Thymus (tissue), 11 donors: ENCODE measurements at regions not wholly inside any gene's neighbourhood (a gene's known extent, or its start where the extent isn't known, plus 50 kb on each side); places are given as distances from the start of the nearest gene placed in this dataset.

ENCODE experiments used
- DNase-seq, 9 donors: peaks; one replicate each; pipeline ENCODE4 v3.0.0-alpha.2; 2013; ENCODE audit warnings: low spot score in 9 of 9, low read depth in 6 of 9, missing footprints in 1 of 9
- H3K27ac ChIP-seq, 2 donors: one replicate each; pipeline ENCODE4 v1.5.1; 2013; ENCODE audit warnings: control low read depth in 1 of 2, low read depth in 1 of 2, low read length in 1 of 2, mild to moderate bottlenecking in 1 of 2, moderate library complexity in 1 of 2
- H3K27me3 ChIP-seq, 2 donors: one replicate each; pipeline ENCODE4 v1.5.1; 2013; ENCODE audit warnings: low read length in 1 of 2; ENCODE audit not compliant: control insufficient read depth in 2 of 2, insufficient read depth in 1 of 2
- H3K36me3 ChIP-seq, 2 donors: one replicate each; pipeline ENCODE4 v1.5.1; 2013; ENCODE audit warnings: low read length in 1 of 2, mild to moderate bottlenecking in 1 of 2, moderate library complexity in 1 of 2; ENCODE audit not compliant: control insufficient read depth in 2 of 2, insufficient read depth in 2 of 2
- H3K4me1 ChIP-seq, 2 donors: one replicate each; pipeline ENCODE4 v1.5.1; 2013; ENCODE audit warnings: low read length in 2 of 2; ENCODE audit not compliant: control insufficient read depth in 2 of 2, insufficient read depth in 2 of 2
- H3K4me3 ChIP-seq, 2 donors: one replicate each; pipeline ENCODE4 v1.5.1; 2013; ENCODE audit warnings: low read length in 2 of 2, control low read depth in 1 of 2, mild to moderate bottlenecking in 1 of 2
- H3K9me3 ChIP-seq, 2 donors: one replicate each; pipeline ENCODE4 v1.5.1; 2013; ENCODE audit warnings: low read length in 1 of 2, mild to moderate bottlenecking in 1 of 2; ENCODE audit not compliant: control insufficient read depth in 2 of 2, insufficient read depth in 1 of 2
- WGBS: extraction: QIAGEN DNeasy Blood & Tissue Kit; methylation state at CpG from one replicate; pipeline ENCODE4 v1.1.7; 2013; 5-methylcytosine and 5-hydroxymethylcytosine counted together
- donor health status: healthy.

- WGBS = 75% methylated on average over 1 of the region's 1 CpG
- Histone ChIP-seq H3K9me3 (no peaks in the 10 kb centered on the region), H3K4me1 (no peaks in the 10 kb centered on the region), H3K36me3 (no peaks in the 10 kb centered on the region), H3K27ac (no peak overlapping the region), H3K27me3 (no peaks in the 10 kb centered on the region), H3K4me3 (no peak overlapping the region)
- DNase-seq = no peak
Measured at GRCh38 chr4:100130964-100131363, 59.3 kb downstream of the DDIT4L start.

DNA sequence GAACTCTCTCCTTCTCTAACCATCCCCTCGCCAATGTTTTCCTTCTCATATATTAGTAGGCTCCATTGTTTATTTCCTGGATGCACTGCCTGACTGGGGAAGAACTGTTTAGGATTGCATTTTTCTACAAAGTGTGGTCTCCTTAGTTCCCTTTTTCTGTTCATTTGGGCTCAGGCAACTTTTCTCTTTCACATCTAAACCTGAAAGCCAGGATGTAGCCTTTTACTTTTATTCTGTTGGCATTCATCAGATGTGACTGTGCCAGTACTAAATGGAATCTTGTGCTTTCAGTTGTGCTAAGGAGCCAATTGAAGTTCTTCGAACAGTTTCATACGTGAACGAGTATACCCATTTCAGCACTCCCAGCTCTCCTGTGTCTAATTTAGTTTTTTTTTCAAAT is 59.8 kb downstream of the DDIT4L start:
- no peaks in the 10 kb centered on the region for H3K4me1 ChIP-seq
- H3K36me3 ChIP-seq = no peaks in the 10 kb centered on the region
- no peaks in the 10 kb centered on the region for H3K9me3 ChIP-seq
- no peak overlapping the region for H3K4me3 ChIP-seq
- no peak for DNase-seq
- H3K27me3 ChIP-seq = no peaks in the 10 kb centered on the region
- 84% methylated on average over 4 of the region's 4 CpGs for WGBS
- H3K27ac ChIP-seq = no peak overlapping the region

- no peaks in the 10 kb centered on the region for H3K36me3 ChIP-seq
- 84% methylated on average over 4 of the region's 4 CpGs for WGBS
Measured at GRCh38 chr4:100129774-100130173, 60.5 kb downstream of the DDIT4L start.

GRCh38 chr4:100128338-100128737 is 61.9 kb downstream of the DDIT4L start:
- Histone ChIP-seq H3K4me1 (no peaks in the 10 kb centered on the region), H3K36me3 (no peaks in the 10 kb centered on the region), H3K9me3 (no peaks in the 10 kb centered on the region), H3K27ac (no peak overlapping the region), H3K4me3 (no peak overlapping the region), H3K27me3 (no peaks in the 10 kb centered on the region)
- DNase-seq = no peak
- WGBS = 96% methylated on average over 2 of the region's 2 CpGs

More at GRCh38 chr4:100129774-100130173, 60.5 kb downstream of the DDIT4L start:
- no peak overlapping the region for H3K4me3 ChIP-seq
- H3K9me3 ChIP-seq = no peaks in the 10 kb centered on the region
- DNase-seq = no peak
- H3K27me3 ChIP-seq = no peaks in the 10 kb centered on the region
- no peak overlapping the region for H3K27ac ChIP-seq
- no peaks in the 10 kb centered on the region for H3K4me1 ChIP-seq

DNA sequence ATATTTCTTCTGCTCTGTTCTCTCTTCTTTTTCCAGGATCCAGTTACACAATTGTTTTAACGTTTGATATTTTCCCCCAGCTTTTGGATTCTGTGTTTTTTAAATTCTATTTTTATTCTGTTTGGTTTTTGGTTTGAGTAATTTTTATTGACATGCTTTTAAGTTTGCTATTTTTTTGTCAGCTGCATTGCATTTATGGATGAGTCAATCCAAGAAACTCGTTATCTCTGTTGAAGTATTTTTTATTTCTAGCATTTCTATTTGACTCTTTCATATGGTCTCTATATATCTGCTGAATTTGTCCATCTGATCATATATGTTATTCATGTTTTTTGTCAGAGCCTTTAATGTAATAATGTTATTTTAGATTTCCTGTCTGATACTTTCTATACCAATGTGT is 65.6 kb downstream of the DDIT4L start:
- DNase-seq = no peak
- H3K36me3 ChIP-seq = no peaks in the 10 kb centered on the region
- 73% methylated on average over 2 of the region's 2 CpGs for WGBS
- H3K9me3 ChIP-seq = no peaks in the 10 kb centered on the region
- H3K27ac ChIP-seq = no peak overlapping the region
- no peak overlapping the region for H3K4me3 ChIP-seq
- no peaks in the 10 kb centered on the region for H3K27me3 ChIP-seq
- no peaks in the 10 kb centered on the region for H3K4me1 ChIP-seq

- Histone ChIP-seq H3K27me3 (no peaks in the 10 kb centered on the region), H3K4me1 (no peaks in the 10 kb centered on the region), H3K9me3 (no peaks in the 10 kb centered on the region), H3K4me3 (no peak overlapping the region), H3K36me3 (no peaks in the 10 kb centered on the region), H3K27ac (no peak overlapping the region)
- 96% methylated on average over 2 of the region's 2 CpGs for WGBS
- no peak for DNase-seq
Measured at GRCh38 chr4:100118181-100118580, 72.1 kb downstream of the DDIT4L start.

DNA sequence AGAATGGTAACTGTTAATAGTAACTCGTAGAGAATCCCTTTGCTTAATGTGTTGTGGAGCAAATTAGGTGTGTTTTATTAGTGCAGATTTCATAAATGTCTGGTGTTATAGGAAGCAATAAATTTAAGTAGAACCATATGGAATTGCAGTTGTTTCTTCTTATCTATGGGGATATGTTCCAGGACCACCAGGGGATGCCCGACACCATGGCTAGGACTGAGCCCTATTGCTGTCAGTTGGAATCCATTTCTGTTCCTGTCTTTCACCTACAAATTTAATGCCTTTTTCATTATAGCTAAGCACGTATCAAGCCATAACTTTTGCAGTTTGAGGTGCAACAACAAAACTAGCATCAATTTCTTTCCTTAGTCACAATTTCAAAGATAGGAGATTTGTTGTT is 72.5 kb downstream of the DDIT4L start:
- Histone ChIP-seq H3K36me3 (no peaks in the 10 kb centered on the region), H3K27me3 (no peaks in the 10 kb centered on the region), H3K27ac (no peak overlapping the region), H3K4me1 (no peaks in the 10 kb centered on the region), H3K4me3 (no peak overlapping the region), H3K9me3 (no peaks in the 10 kb centered on the region)
- 96% methylated on average over 3 of the region's 3 CpGs for WGBS
- DNase-seq = no peak

GRCh38 chr4:100114909-100115308 is 75.4 kb downstream of the DDIT4L start:
- Histone ChIP-seq H3K4me1 (no peaks in the 10 kb centered on the region), H3K27me3 (no peaks in the 10 kb centered on the region), H3K4me3 (no peak overlapping the region), H3K9me3 (no peaks in the 10 kb centered on the region), H3K27ac (no peak overlapping the region), H3K36me3 (no peaks in the 10 kb centered on the region)
- 97% methylated on average over 4 of the region's 4 CpGs for WGBS
- DNase-seq = no peak

- no peaks in the 10 kb centered on the region for H3K9me3 ChIP-seq
- 94% methylated on average over 2 of the region's 2 CpGs for WGBS
- DNase-seq = no peak
- H3K4me1 ChIP-seq = no peaks in the 10 kb centered on the region
- no peaks in the 10 kb centered on the region for H3K36me3 ChIP-seq
- H3K27me3 ChIP-seq = no peaks in the 10 kb centered on the region
- no peak overlapping the region for H3K4me3 ChIP-seq
- no peak overlapping the region for H3K27ac ChIP-seq
Measured at GRCh38 chr4:100113732-100114131, 76.5 kb downstream of the DDIT4L start.

GRCh38 chr4:100113096-100113495 is 77.2 kb downstream of the DDIT4L start:
- H3K27me3 ChIP-seq = no peaks in the 10 kb centered on the region
- no peaks in the 10 kb centered on the region for H3K9me3 ChIP-seq
- no peaks in the 10 kb centered on the region for H3K36me3 ChIP-seq
- H3K4me1 ChIP-seq = no peaks in the 10 kb centered on the region
- no peak overlapping the region for H3K27ac ChIP-seq
- H3K4me3 ChIP-seq = no peak overlapping the region
- no peak for DNase-seq
- WGBS = 98% methylated on average over 1 of the region's 1 CpG
